Loucy (cell line): ENCODE measurements at regions not wholly inside any gene's neighbourhood (a gene's known extent, or its start where the extent isn't known, plus 50 kb on each side); places are given as distances from the start of the nearest gene placed in this dataset.

Source experiments
- H2AFZ ChIP-seq: fragments of 200-600 bp; sonication (generic); 2 replicates; pipeline ENCODE4 v1.6.0; 2016; ENCODE audit warnings: antibody characterized with exemption, mild to moderate bottlenecking, low read length, moderate library complexity
- H3F3A ChIP-seq: fragments of 200-600 bp; 2 replicates; pipeline ENCODE4 v1.6.0; 2016; ENCODE audit warnings: antibody characterized with exemption, low read depth, mild to moderate bottlenecking
- H3K27me3 ChIP-seq: fragments of 200-600 bp; sonication (generic); 2 replicates; pipeline ENCODE4 v1.6.1; 2014; ENCODE audit warnings: low read length, mild to moderate bottlenecking; ENCODE audit not compliant: insufficient read depth, poor library complexity, severe bottlenecking
- H3K36me3 ChIP-seq: fragments of 200-600 bp; sonication (generic); 2 replicates; pipeline ENCODE4 v1.6.1; 2016; ENCODE audit warnings: low read length; ENCODE audit not compliant: insufficient read depth
- H3K4me1 ChIP-seq: fragments of 200-600 bp; sonication (generic); 2 replicates; pipeline ENCODE4 v1.5.1; 2014; ENCODE audit warnings: low read length, mild to moderate bottlenecking; ENCODE audit not compliant: insufficient read depth, poor library complexity, severe bottlenecking
- H3K4me2 ChIP-seq: fragments of 200-600 bp; sonication (generic); 2 replicates; pipeline ENCODE4 v1.6.0; 2014; ENCODE audit warnings: antibody characterized with exemption, low read length, low read depth, mild to moderate bottlenecking; ENCODE audit not compliant: poor library complexity, severe bottlenecking
- H3K4me3 ChIP-seq: fragments of 200-600 bp; sonication (generic); 2 replicates; pipeline ENCODE4 v1.5.1; 2014; ENCODE audit warnings: low read length, mild to moderate bottlenecking, mixed read lengths; ENCODE audit not compliant: poor library complexity, severe bottlenecking
- H3K79me2 ChIP-seq: fragments of 200-600 bp; sonication (generic); 2 replicates; pipeline ENCODE4 v1.6.1; 2014; ENCODE audit warnings: low read length; ENCODE audit not compliant: insufficient read depth
- H3K9ac ChIP-seq: fragments of 200-600 bp; sonication (generic); 2 replicates; pipeline ENCODE4 v1.6.0; 2014; ENCODE audit warnings: mild to moderate bottlenecking, low read depth, low read length, moderate library complexity; ENCODE audit not compliant: poor library complexity, severe bottlenecking
- H3K9me2 ChIP-seq: fragments of 200-600 bp; sonication (generic); replicated peaks from 2 replicates; pipeline ENCODE4 v1.6.1; 2016; ENCODE audit warnings: low read depth, low read length, mixed read lengths
- H3K9me3 ChIP-seq: fragments of 200-600 bp; sonication (generic); 2 replicates; pipeline ENCODE4 v1.6.1; 2014; ENCODE audit warnings: mild to moderate bottlenecking, antibody characterized with exemption, low read length, low read depth; ENCODE audit not compliant: insufficient read depth
- H4K20me1 ChIP-seq: fragments of 200-600 bp; sonication (generic); 2 replicates; pipeline ENCODE4 v1.6.0; 2014; ENCODE audit warnings: antibody characterized with exemption, low read length, mild to moderate bottlenecking; ENCODE audit not compliant: insufficient read depth, poor library complexity, severe bottlenecking
- EZH2phosphoT487 ChIP-seq: fragments of 200-600 bp; IDR thresholded peaks from 2 replicates; pipeline ENCODE4 v1.6.1; 2018; ENCODE audit warnings: antibody characterized with exemption, mild to moderate bottlenecking, moderate library complexity, borderline replicate concordance
- TF ChIP-seq, protein P1 (sequence below): fragments of 200-600 bp; sonication (generic); conservative IDR thresholded peaks from 2 replicates; pipeline ENCODE4 v1.5.1; 2014; ENCODE audit warnings: mild to moderate bottlenecking, antibody characterized with exemption, low read length

DNA sequence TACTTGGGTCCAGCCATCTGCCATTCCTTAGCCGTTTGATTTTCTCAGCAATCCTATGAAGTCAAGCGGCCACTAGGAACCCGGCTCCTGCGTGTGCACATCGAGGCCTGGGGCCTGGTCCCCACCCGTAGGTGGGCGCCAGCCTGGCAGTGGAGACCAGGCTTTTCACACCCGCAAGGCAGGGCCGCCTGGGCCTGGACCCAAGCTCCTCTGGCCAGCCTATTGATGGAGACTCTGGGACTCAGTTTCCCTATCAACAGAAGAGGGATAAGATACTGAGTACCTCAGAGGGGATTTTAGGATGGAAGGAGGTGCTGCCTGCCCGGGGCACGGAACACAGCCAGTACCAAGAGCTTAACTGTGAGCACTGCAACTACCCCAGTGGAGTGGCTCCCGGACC, 104.3 kb upstream of the C14orf180 start:
- Histone ChIP-seq H3K4me2 (no peak overlapping the region), H4K20me1 (no peaks in the 10 kb centered on the region), H3K36me3 (no peaks in the 10 kb centered on the region), H3K4me3 (no peak overlapping the region), H3K79me2 (no peaks in the 10 kb centered on the region), H2AFZ (no peak overlapping the region), H3K4me1 (no peaks in the 10 kb centered on the region), H3K27me3 (no peaks in the 10 kb centered on the region), H3K9me3 (no peaks in the 10 kb centered on the region; the same call in 1 of the 2 replicates), H3F3A (no peaks in the 10 kb centered on the region), H3K9ac (no peak overlapping the region), H3K9me2 (no peaks in the 10 kb centered on the region)
- TF ChIP-seq EZH2phosphoT487, result no peak
- TF ChIP-seq, protein P1, sequence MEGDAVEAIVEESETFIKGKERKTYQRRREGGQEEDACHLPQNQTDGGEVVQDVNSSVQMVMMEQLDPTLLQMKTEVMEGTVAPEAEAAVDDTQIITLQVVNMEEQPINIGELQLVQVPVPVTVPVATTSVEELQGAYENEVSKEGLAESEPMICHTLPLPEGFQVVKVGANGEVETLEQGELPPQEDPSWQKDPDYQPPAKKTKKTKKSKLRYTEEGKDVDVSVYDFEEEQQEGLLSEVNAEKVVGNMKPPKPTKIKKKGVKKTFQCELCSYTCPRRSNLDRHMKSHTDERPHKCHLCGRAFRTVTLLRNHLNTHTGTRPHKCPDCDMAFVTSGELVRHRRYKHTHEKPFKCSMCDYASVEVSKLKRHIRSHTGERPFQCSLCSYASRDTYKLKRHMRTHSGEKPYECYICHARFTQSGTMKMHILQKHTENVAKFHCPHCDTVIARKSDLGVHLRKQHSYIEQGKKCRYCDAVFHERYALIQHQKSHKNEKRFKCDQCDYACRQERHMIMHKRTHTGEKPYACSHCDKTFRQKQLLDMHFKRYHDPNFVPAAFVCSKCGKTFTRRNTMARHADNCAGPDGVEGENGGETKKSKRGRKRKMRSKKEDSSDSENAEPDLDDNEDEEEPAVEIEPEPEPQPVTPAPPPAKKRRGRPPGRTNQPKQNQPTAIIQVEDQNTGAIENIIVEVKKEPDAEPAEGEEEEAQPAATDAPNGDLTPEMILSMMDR, result no peak

DNA sequence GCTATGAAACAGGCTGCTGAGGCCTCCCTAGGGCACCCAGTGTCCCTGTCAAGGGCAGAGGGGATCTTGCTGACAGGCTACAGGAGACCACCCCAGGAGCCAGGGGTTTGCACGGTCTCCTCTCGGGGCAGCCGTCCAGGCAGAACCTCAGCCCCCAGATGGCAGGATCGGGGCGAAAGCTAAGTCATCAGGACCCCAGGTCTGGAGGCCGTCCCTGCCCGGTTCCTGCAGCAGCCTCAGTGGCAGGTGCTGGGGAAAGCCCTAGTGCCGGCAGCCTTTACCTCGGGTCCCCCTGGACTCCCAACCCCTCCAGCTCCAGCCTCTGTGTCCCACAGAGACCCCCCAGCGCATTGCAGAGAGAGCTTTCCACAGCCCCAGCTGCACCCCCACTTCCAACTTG, 103.8 kb upstream of the C14orf180 start:
- Histone ChIP-seq H2AFZ (no peak overlapping the region), H3K9me3 (no peaks in the 10 kb centered on the region; the same call in 1 of the 2 replicates), H3K4me1 (no peaks in the 10 kb centered on the region), H3K27me3 (no peaks in the 10 kb centered on the region), H3K9me2 (no peaks in the 10 kb centered on the region), H3F3A (no peaks in the 10 kb centered on the region), H3K4me3 (no peak overlapping the region), H3K4me2 (no peak overlapping the region), H3K79me2 (no peaks in the 10 kb centered on the region), H4K20me1 (no peaks in the 10 kb centered on the region), H3K9ac (no peak overlapping the region), H3K36me3 (no peaks in the 10 kb centered on the region)
- TF ChIP-seq EZH2phosphoT487, result no peak
- TF ChIP-seq, protein P1, result no peak

DNA sequence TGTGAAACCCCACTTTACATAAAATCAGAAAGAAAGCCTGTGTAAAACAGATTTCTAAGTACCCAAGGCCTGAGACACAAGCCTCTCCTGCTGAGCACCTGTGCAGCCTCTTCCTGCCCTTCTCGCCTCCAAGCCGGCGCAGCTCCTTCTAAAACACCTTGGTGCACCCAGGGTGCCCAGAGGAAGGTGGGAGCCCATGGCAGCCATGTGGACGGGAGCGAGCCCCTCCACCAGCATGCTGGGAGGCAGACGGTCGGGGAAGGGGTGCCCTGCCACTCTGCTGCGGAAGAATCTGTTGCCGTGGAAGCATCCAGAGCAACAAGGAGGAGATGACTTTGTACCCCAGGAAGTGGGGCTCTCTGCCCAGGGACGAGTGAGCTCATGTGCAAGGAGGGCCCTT, 103.1 kb upstream of the C14orf180 start:
- Histone ChIP-seq H3F3A (no peaks in the 10 kb centered on the region), H3K79me2 (no peaks in the 10 kb centered on the region), H3K4me2 (no peak overlapping the region), H3K9ac (no peak overlapping the region), H3K36me3 (no peaks in the 10 kb centered on the region), H4K20me1 (no peaks in the 10 kb centered on the region), H3K27me3 (no peaks in the 10 kb centered on the region), H2AFZ (no peak overlapping the region), H3K4me3 (no peak overlapping the region), H3K9me2 (no peaks in the 10 kb centered on the region), H3K9me3 (no peaks in the 10 kb centered on the region; the same call in 1 of the 2 replicates), H3K4me1 (no peaks in the 10 kb centered on the region)
- TF ChIP-seq EZH2phosphoT487, result no peak
- TF ChIP-seq, protein P1, result no peak
